Stimulated activated CD4-positive, alpha-beta T cell treated with anti-CD3 and anti-CD28 coated beads, Interleukin-12 subunit alpha, Interleukin-12 subunit beta, amount 100 ng/mL, for 48 hours (primary cell): ENCODE measurements at regions not wholly inside any gene's neighbourhood (a gene's known extent, or its start where the extent isn't known, plus 50 kb on each side); places are given as distances from the start of the nearest gene placed in this dataset.

Source experiments
- DNase-seq, 3 donors: peaks; one replicate each; pipeline ENCODE4 v3.0.0-alpha.2; 2020; ENCODE audit warnings: low read depth in 2 of 3, low spot score in 1 of 3

DNA sequence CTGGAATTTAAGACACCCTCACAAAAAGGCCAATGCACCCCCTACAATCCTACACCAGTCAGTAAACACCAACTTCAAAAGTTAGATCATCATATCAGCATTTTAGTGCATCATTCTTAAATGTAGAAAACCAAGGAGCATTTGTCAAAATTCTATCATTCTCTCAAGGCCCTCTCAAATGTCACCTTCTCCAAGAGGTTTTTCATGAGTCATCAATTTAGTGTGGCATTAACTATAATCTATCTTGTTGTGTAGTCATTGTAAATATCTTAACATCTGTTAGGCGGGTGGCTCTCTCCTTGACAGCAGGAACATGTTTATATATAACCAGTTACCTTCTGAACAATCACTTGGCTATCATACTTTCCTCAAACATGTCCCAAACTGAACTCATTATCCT lies 62.1 kb upstream of the G2E3 start:
- no peak for DNase-seq

GRCh38 chr14:30499358-30499757 lies 59.6 kb upstream of the G2E3 start:
- no peak for DNase-seq

- no peak for DNase-seq
These were observed 58.7 kb upstream of the G2E3 start for GRCh38 chr14:30500222-30500621.

DNA sequence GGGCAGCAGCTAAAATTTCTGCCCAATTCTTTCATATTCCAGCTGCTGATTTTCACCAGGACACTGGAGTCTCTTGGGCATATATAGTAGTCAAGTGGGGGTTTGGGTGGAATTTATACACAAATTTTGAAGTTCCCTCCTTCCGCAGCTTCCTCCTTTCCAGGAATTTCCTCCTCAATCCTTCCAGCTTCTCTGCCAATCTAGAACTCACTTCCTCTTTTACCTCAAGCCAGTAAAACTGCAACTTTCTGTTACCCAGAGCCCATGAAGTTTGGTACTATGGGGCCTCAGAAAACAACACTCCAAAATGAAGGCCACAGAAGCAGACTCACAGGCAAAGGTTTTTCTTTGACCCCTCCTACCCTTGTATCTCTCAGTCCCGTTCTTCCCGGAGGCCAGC lies 51.7 kb upstream of the G2E3 start:
- no peak for DNase-seq
